Keratinocyte (primary cell): ENCODE measurements at regions not wholly inside any gene's neighbourhood (a gene's known extent, or its start where the extent isn't known, plus 50 kb on each side); places are given as distances from the start of the nearest gene placed in this dataset.

ENCODE experiments used
- DNase-seq: peaks from one replicate; pipeline ENCODE4 v3.0.0-alpha.2; 2011; ENCODE audit warnings: low read depth, missing footprints, low spot score
- FAIRE-seq: peaks from 2 replicates; lab custom pipeline; 2011; peaks lifted over from hg19 to GRCh38; lab: Jason Lieb, UNC
- H2AFZ ChIP-seq: 2 replicates; pipeline ENCODE4 v1.6.0; 2012; ENCODE audit warnings: low read length, control low read depth, inconsistent platforms; ENCODE audit not compliant: control insufficient read depth
- H3K27ac ChIP-seq: 2 replicates; pipeline ENCODE4 v1.5.1; 2011; ENCODE audit warnings: low read length; ENCODE audit not compliant: control insufficient read depth, insufficient read depth
- H3K27me3 ChIP-seq: 3 replicates; pipeline ENCODE4 v1.6.0; 2011; ENCODE audit warnings: low read length; ENCODE audit not compliant: control insufficient read depth, insufficient read depth; ENCODE audit errors: extremely low read depth
- H3K36me3 ChIP-seq, 2 experiments: 2 replicates in 1 of 2; 3 replicates in 1 of 2; pipeline ENCODE4 v1.5.1; 2011; ENCODE audit warnings: low read length in 2 of 2, mild to moderate bottlenecking in 1 of 2; ENCODE audit not compliant: control insufficient read depth in 2 of 2, insufficient read depth in 2 of 2; ENCODE audit errors: extremely low read depth in 1 of 2
- H3K4me1 ChIP-seq: 3 replicates; pipeline ENCODE4 v1.5.1; 2011; ENCODE audit warnings: low read length; ENCODE audit not compliant: control insufficient read depth, insufficient read depth; ENCODE audit errors: extremely low read depth
- H3K4me2 ChIP-seq: 3 replicates; pipeline ENCODE4 v1.6.0; 2011; ENCODE audit warnings: low read depth, low read length; ENCODE audit not compliant: control insufficient read depth, insufficient read depth; ENCODE audit errors: extremely low read depth
- H3K4me3 ChIP-seq, 3 experiments: fragments of 200-600 bp in 1 of 3; sonication (generic) in 1 of 3; 2 replicates in 2 of 3; 3 replicates in 1 of 3; pipeline ENCODE4 v1.5.1; 2011 to 2016; ENCODE audit warnings: low read length in 3 of 3, mild to moderate bottlenecking in 3 of 3, control low read depth in 2 of 3, inconsistent platforms in 1 of 3, low read depth in 1 of 3, mixed read lengths in 1 of 3, mixed run types in 1 of 3, moderate library complexity in 1 of 3; ENCODE audit not compliant: control insufficient read depth in 2 of 3, insufficient read depth in 2 of 3; ENCODE audit errors: extremely low read depth in 1 of 3
- H3K79me2 ChIP-seq: 2 replicates; pipeline ENCODE4 v1.6.0; 2012; ENCODE audit warnings: low read length; ENCODE audit not compliant: control insufficient read depth, insufficient read depth
- H3K9ac ChIP-seq: 3 replicates; pipeline ENCODE4 v1.6.0; 2011; ENCODE audit warnings: low read length; ENCODE audit not compliant: control insufficient read depth, insufficient read depth; ENCODE audit errors: extremely low read depth
- H3K9me1 ChIP-seq: 3 replicates; pipeline ENCODE4 v1.6.0; 2011; ENCODE audit warnings: low read length; ENCODE audit not compliant: control insufficient read depth, insufficient read depth; ENCODE audit errors: extremely low read depth
- H3K9me3 ChIP-seq: 2 replicates; pipeline ENCODE4 v1.5.1; 2012; ENCODE audit warnings: low read depth, low read length; ENCODE audit not compliant: control insufficient read depth
- H4K20me1 ChIP-seq: 3 replicates; pipeline ENCODE4 v1.6.0; 2011; ENCODE audit warnings: low read length; ENCODE audit not compliant: control insufficient read depth, insufficient read depth; ENCODE audit errors: extremely low read depth
- CTCF ChIP-seq, 3 experiments: IDR thresholded peaks in 1 of 3; conservative IDR thresholded peaks in 1 of 3; optimal IDR thresholded peaks in 1 of 3; 2 replicates in 2 of 3; 3 replicates in 1 of 3; pipeline versions ENCODE3 to v1.5.1; 2011; ENCODE audit warnings: low read length in 3 of 3, mild to moderate bottlenecking in 3 of 3, moderate library complexity in 2 of 3, control low read depth in 1 of 3, inconsistent platforms in 1 of 3; ENCODE audit not compliant: insufficient read depth in 2 of 3; ENCODE audit errors: extremely low read depth in 1 of 3
- EZH2 ChIP-seq: IDR thresholded peaks from one replicate; pipeline ENCODE4 v1.6.1; 2012; ENCODE audit warnings: inconsistent platforms, mild to moderate bottlenecking, low read length, moderate library complexity
- dilution Hi-C: fragments of 300-500 bp; cut with MboI; formaldehyde crosslinking; loops from one replicate; pipeline ENCODE4 v1.7.0; 2020; ENCODE audit warnings: low sequenced_read_pairs; ENCODE audit not compliant: extremely low pct_ligation_motif_present

GRCh38 chr2:176495826-176496225, 226.6 kb downstream of the MTX2 start:
- Histone ChIP-seq H3K9me3 (no peaks in the 10 kb centered on the region), H4K20me1 (no peaks in the 10 kb centered on the region), H3K36me3 (no peaks in the 10 kb centered on the region), H3K4me3 (no peak overlapping the region), H3K9ac (no peak overlapping the region), H3K4me2 (no peak overlapping the region), H3K27me3 (no peaks in the 10 kb centered on the region), H3K9me1 (no peaks in the 10 kb centered on the region), H3K79me2 (no peaks in the 10 kb centered on the region), H2AFZ (no peak overlapping the region), H3K27ac (no peak overlapping the region), H3K4me1 (peaks cover 13% of the 10 kb centered on the region)
- FAIRE-seq (no peak), DNase-seq (no peak)
- no peak for TF ChIP-seq EZH2
- TF ChIP-seq CTCF (optimal IDR thresholded peaks at IDR 0.05 in 1 of 3, IDR thresholded peaks at IDR 0.05 in 1 of 3, conservative IDR thresholded peaks at IDR 0.05 in 1 of 3; ENCODE audit: extremely low read depth in 1 of 3, insufficient read depth in 2 of 3, low read length in 3 of 3): no peak
- dilution Hi-C loops: no loop called here

- DNase-seq (no peak), FAIRE-seq (no peak)
- Histone ChIP-seq H3K27me3 (no peaks in the 10 kb centered on the region), H3K4me3 (no peak overlapping the region), H4K20me1 (no peaks in the 10 kb centered on the region), H3K4me1 (peaks cover 6% of the 10 kb centered on the region), H3K9ac (no peak overlapping the region), H3K36me3 (no peaks in the 10 kb centered on the region), H3K27ac (no peak overlapping the region), H3K79me2 (no peaks in the 10 kb centered on the region), H3K9me3 (no peaks in the 10 kb centered on the region), H3K9me1 (no peaks in the 10 kb centered on the region), H2AFZ (no peak overlapping the region), H3K4me2 (no peak overlapping the region)
- dilution Hi-C loops: no loop called here
- TF ChIP-seq EZH2 (no peak), CTCF (optimal IDR thresholded peaks at IDR 0.05 in 1 of 3, IDR thresholded peaks at IDR 0.05 in 1 of 3, conservative IDR thresholded peaks at IDR 0.05 in 1 of 3; ENCODE audit: extremely low read depth in 1 of 3, insufficient read depth in 2 of 3, low read length in 3 of 3) (no peak)
Observed at GRCh38 chr2:176496761-176497160, 227.5 kb downstream of the MTX2 start.
